HG03521 (cell line): ENCODE measurements at regions not wholly inside any gene's neighbourhood (a gene's known extent, or its start where the extent isn't known, plus 50 kb on each side); places are given as distances from the start of the nearest gene placed in this dataset.

ENCODE experiments used
- ATAC-seq: cut with Tn5 transposase; IDR thresholded peaks from one replicate; pipeline ENCODE4 v1.9.1; 2021; ENCODE audit warnings: mild to moderate bottlenecking, moderate library complexity; ENCODE audit not compliant: unreplicated experiment

GRCh38 chr2:56613254-56613653 is 429.5 kb downstream of the CCDC85A start:
- ATAC-seq = no peak

DNA sequence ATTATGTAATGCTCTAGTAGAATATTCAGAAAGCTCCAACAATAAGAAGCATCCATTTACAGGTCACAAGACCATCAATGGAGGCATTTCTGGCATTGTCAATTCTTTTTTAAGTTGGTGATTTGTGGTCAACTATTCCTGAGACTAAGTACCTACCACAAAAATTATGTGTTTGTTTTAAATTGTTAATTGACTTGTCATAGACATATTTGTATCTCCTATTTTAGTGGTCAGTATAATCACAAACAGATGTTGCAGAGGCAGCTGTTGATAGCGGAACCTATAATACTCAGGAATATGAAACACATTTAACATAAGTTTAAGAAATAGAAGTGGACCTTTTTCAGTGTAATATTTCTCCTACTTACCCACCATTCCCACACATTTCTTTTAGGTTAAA is 430.1 kb downstream of the CCDC85A start:
- no peak for ATAC-seq

DNA sequence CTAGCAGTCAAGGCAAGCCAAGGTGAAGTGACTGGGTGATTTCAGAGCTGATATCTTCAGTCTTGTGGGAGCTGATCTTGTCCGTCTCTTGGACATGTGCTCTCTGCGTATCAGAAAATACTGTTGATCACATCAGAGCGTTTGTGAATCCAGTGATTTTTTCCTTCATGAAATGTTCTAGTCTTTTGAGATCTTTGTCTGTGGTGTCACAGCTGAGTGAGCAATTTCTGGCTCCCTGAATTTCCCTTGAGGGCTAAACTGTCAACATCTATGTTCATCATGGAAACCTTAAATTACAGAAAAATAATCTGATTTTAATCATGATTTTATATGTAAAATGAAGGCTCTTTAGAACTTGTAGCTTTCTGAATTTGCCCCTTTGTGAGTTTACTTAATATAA is 432.0 kb downstream of the CCDC85A start:
- no peak for ATAC-seq

- ATAC-seq = no peak
Measured at GRCh38 chr2:56624181-56624580, 440.4 kb downstream of the CCDC85A start.

GRCh38 chr2:56626927-56627326 is 443.1 kb downstream of the CCDC85A start:
- no peak for ATAC-seq

- ATAC-seq = no peak
Measured at GRCh38 chr2:56630286-56630685, 446.5 kb downstream of the CCDC85A start.

DNA sequence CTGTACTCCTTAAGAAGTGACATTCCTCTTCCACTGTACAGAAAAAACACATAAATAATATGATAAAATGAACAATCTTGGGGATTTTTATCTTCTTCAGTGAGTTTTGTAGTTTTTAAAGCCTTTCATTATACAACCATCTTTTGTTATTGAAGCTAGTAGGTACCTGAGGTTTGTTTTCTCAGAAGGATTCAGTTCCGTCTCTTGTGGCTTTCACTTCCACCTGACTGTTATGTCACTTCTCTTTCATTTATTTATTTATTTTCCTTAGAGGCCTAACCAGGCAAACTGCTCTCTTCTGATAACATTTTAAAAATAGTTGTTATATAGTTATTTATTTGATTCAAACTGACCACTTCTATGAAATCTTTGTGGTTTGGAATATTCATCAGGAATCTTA is 464.2 kb downstream of the CCDC85A start:
- ATAC-seq = no peak

DNA sequence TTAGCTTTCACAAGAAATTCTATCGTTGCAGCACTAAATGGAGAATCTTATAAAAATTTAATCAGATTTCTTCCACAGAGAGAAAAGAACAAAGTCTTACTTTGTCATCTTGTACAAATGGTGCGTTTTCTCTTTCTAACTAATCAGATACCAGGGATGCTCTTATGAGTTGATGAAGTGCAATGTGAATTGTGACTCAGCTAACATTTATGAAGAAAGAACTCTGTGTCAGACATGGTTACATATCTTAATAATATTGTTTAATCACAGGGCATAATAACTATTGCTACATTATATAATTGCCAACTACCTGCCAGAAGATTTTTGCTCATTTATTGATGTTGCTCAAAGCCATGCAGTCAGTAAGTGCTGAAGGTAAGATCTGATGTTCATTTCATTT is 465.0 kb downstream of the CCDC85A start:
- ATAC-seq = no peak

GRCh38 chr2:56654936-56655335 is 471.1 kb downstream of the CCDC85A start:
- ATAC-seq = no peak

DNA sequence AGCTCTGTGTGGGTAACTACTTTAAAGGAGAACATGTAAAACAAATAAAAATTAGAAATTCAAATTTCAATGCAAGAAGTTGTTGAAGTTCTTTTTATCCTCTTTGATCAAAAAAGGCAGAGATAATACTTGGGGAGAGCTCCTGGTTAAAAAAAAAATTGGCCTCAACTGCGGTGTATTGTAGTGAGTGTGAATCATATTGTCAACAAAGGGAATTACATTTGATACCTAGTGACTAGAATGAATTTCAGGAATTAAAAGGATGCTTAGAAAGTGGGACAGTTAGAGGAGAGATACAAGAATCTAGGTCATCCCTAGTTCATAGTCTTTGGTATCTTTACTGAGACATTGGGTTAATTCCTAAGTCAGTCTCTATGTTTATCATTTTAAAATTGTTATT is 473.0 kb downstream of the CCDC85A start:
- no peak for ATAC-seq

DNA sequence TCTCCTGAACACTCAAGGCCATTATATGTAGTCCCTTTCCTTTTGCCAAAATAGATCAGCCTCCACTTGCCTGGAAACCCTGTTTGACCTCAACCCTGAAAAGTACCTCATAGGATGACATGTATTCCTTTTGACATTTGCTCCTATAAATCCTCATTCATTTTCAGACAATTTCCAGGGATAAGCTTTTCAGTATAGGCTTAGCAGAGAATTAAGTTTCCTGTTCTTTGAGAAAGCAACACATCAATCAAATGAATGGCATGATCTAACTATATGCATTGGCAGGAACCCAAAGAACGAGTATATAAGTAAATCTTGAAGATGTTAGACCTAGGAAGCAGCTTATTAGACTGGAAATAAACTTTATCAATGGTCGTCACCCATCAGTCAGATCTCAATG is 483.0 kb downstream of the CCDC85A start:
- ATAC-seq = no peak

DNA sequence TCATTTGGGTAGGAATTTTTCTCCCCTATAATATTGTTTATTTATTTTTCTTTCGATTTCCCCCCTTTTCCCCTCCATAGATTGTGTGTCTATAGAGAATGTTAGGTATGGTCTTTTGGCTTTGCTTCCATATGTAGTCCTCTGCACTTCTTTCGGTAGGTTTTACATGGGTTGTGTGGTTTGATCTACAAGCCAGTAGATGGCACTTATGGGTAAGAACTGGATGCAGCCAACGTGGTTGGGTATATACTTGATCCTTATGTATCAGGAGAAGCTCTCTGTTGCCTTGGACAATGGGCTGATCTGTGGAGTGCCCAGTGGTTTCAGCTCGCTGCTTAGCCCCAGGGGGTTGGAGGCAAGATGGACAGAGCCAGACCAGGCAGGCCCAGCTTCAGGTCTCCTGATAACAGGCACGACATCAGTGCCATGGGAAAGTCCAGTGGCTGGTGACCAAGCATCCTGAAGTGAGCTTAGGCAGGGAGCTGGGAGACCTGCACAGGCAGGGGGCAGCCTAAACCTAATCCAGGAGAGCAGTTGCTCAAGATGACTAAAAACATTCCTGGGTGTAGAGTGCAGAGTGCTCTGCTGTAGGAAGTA is 488.3 kb downstream of the CCDC85A start:
- no peak for ATAC-seq

- no peak for ATAC-seq
Measured at GRCh38 chr2:56674084-56674483, 490.3 kb downstream of the CCDC85A start.

- no peak for ATAC-seq
Measured at GRCh38 chr2:56676966-56677365, 493.2 kb downstream of the CCDC85A start.

DNA sequence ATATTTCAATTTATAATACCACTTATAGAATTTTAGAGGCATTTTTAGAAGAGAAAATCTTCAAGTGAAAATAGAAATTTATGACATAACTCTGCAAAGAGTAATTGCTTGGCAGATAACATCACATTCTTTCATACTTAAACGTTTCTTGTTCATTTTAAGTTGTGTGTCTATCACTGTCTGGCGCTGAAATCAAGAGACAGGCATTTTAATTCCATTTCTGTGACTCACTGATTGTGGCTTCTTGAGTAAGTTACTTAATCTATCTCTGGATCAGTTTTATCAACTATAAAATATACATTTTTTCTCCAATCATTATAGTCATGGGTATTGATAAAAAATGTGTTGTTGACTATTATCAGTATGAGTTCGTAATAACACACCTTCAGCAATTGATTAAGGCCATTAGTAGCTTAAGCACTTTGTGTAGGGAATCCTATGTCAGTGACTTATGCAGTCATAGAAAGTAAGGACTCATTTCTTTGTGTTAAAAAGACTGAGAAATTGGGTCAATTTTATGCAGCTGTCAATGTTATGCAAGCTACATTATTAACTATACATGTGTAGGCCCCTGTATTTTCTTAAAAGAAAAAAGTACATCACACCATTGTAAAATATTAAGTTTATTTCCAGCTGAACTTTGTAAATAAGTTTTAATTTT is 497.3 kb downstream of the CCDC85A start:
- no peak for ATAC-seq

DNA sequence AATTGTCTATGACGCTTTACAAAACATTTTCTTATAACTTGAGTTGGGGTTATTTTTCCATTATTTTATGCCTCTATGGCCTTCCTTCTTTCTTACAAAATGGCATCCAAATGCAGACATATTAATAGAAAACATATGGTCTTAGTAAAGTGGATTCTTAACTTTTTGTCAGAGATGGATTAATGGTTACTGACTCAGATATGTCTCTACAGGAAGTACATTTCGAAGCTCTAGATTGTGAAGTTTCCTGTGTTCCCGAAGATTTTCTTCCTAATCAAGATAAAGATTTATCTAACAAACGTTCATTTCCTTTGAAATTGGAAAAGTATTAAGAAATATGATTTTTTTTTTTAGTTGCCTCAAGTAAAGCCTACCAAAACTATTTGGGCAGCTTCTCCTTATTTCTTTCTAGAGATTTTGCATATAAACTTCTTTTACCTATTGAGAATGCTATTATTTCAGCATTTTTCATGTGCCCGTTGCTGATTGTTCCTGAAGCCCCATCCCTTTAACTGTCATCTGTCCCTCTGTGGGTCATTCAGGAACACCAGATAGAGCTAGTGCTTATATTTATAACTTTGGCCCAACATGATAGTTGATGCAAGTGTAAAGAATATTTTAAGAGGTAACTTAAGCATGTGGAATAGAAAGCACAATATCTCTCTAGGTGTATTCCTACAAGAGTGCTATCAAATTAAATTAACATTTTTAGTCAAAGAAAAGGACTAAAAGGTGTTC is 498.0 kb downstream of the CCDC85A start:
- ATAC-seq = no peak

GRCh38 chr2:56682397-56682760 is 498.6 kb downstream of the CCDC85A start:
- no peak for ATAC-seq

- ATAC-seq = no peak
Measured at GRCh38 chr2:56684327-56684726, 500.5 kb downstream of the CCDC85A start.

DNA sequence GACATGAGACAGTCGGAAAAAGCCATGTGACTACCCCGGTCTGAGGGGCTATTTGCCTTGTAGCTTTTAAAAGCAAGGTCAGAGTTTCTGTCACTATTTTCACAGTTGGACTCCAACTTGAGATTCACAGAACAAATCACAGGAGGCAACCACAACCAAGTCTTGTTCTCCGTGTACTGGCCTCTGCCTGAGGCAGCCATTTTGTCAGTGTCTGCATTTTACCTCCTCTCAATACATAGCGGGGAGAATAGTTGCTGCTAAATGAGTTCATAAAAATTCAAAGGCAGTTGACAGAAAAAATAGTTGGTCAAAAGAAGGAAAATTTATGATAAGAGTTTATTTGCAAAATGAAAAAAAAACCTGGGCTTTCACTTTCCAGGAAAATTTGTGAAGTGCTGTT is 501.4 kb downstream of the CCDC85A start:
- no peak for ATAC-seq

DNA sequence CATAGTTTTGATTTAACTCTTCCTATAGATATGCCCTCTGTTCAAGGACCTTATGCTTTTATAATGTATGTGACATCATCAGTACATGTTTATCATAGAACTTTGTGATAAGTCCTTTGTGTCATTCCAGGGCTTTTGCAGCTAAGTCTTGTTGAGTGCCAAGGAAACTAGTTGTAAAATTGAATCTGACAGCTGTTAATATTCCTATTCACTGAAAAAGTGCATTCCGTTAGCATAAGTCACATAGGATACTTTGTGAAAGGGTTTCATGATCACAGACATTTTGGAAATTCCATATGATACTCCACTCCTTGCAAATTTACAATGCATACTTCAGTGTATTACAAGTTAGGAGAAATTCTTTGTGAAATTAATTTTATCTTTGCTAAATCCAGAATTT is 503.4 kb downstream of the CCDC85A start:
- ATAC-seq = no peak

DNA sequence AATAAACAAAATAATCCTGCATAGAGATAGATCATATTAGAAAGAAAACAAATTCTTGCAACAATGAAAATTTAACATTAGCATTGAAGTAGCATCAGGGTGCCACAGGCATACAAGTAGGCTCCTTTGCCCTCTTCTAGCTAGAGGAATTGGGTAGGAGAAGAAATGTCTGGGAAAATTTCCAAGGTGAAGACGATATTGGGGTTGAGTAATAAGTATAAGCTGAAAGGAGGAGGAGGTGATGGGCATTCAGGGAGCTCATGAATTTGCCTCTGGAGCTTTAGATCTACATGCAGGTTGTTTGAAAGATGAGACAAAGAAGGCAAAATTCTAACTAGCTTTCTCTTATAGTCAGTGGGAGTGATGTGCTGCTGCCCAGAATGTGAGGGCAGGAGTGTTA is 504.9 kb downstream of the CCDC85A start:
- no peak for ATAC-seq

DNA sequence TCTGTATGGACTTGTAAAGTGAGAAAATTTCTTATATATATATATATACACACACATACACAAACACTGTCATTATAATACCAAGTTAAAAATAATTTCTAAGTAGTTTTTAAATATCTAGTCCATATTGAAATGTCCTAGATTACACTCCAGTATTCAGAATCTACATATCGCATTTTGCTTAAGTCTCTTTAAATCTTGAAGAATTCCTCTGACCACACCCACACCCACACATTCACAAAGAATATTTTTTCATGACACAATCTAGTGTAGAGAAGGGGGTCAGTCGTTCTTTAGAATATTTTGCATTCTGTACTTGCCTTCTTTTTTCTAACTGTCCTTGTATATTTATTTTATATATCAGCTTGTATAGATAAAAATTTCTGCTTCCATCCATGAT is 509.7 kb downstream of the CCDC85A start:
- no peak for ATAC-seq
